HL-60 (cell line): ENCODE measurements at regions not wholly inside any gene's neighbourhood (a gene's known extent, or its start where the extent isn't known, plus 50 kb on each side); places are given as distances from the start of the nearest gene placed in this dataset.

Experiments
- POLR2AphosphoS5 ChIP-seq: IDR thresholded peaks from 2 replicates; pipeline ENCODE4 v1.6.1; 2012; ENCODE audit warnings: low read depth
- TF ChIP-seq, protein P1 (sequence below): IDR thresholded peaks from one replicate; pipeline ENCODE4 v1.5.1; 2011; ENCODE audit warnings: low read length, control low read depth, inconsistent platforms; ENCODE audit not compliant: insufficient read depth

DNA sequence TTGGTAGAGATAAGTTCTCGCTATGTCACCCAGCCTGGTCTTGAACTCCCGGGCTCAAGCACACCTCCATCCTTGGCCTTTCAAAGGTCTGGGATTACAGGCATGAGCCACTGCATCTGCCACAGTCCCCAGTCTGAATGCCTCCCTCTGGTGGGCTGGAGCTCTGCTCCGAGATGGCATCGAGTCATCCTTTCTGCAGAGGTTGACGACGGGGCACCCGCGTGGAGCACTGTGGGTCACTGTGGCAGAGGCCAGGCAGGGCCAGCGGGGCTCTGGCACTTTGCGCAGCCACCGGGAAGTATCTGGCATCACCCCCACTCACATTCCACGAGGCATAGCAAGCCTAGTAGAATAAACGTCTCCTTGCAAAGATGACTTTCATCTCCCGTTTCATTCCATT, 163.3 kb upstream of the DIO3 start:
- TF ChIP-seq, protein P1, sequence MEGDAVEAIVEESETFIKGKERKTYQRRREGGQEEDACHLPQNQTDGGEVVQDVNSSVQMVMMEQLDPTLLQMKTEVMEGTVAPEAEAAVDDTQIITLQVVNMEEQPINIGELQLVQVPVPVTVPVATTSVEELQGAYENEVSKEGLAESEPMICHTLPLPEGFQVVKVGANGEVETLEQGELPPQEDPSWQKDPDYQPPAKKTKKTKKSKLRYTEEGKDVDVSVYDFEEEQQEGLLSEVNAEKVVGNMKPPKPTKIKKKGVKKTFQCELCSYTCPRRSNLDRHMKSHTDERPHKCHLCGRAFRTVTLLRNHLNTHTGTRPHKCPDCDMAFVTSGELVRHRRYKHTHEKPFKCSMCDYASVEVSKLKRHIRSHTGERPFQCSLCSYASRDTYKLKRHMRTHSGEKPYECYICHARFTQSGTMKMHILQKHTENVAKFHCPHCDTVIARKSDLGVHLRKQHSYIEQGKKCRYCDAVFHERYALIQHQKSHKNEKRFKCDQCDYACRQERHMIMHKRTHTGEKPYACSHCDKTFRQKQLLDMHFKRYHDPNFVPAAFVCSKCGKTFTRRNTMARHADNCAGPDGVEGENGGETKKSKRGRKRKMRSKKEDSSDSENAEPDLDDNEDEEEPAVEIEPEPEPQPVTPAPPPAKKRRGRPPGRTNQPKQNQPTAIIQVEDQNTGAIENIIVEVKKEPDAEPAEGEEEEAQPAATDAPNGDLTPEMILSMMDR: no peak
- no peak for TF ChIP-seq POLR2AphosphoS5
